HG03575 (cell line): ENCODE measurements at regions not wholly inside any gene's neighbourhood (a gene's known extent, or its start where the extent isn't known, plus 50 kb on each side); places are given as distances from the start of the nearest gene placed in this dataset.
A peak's percentile ranks its signal among the peaks of the same experiment; 100 is the strongest.

Experiments used
- ATAC-seq: cut with Tn5 transposase; IDR thresholded peaks from one replicate; pipeline ENCODE4 v1.9.1; 2021; ENCODE audit not compliant: unreplicated experiment, insufficient number of reproducible peaks, low FRiP score; ENCODE audit errors: extremely low read depth

DNA sequence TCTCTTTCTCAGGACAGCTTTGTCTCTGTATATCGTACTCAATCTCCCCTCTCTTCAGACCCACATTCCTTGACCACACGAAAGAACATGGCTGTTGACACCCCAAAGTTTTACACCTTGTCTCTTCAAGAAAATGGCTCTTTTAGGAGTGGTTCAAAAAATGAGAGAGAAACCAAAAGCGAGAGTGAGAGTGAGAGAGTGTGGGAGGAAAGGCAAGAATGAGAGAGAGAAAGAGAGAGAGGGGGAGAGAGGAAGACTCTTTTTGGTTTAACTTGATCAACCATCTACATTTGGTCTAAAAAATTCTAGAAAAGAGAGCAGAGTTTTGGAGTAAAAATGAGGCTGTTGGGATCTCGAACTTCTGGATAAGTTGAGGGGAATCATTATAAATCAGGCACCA lies 581.8 kb upstream of the WWC1 start:
- ATAC-seq, result peak; percentile 55

DNA sequence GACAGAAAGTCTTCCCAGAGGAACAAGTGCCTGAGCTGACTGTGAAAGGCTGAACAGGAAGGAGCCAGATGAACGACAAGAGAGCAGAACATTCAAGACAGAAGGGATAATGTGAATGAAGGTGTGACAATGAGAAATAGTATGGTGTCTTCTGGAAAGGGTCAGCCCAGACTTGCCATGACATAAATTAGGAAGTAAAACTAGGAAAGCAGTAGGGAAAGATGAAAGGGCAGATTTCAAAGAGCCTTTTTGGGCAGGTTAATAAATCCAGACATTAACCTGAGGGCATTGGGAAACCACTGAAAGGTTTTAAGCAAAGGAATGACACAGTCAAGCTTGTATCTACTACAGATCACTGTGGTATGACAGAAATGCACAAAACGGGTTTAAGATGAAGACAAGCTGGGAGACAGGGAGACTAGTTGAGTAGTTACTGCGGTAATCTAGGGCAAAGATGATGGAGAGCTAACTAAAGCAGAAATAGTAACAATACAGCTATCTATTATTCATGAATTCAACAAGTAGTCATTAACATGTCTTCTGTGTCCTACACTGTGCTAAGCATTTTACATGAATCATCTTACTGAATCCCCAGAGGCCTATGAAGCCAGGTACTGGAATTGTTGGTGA lies 580.9 kb upstream of the WWC1 start:
- ATAC-seq, result no peak

GRCh38 chr5:167712986-167713585 lies 578.4 kb upstream of the WWC1 start:
- ATAC-seq, result no peak

DNA sequence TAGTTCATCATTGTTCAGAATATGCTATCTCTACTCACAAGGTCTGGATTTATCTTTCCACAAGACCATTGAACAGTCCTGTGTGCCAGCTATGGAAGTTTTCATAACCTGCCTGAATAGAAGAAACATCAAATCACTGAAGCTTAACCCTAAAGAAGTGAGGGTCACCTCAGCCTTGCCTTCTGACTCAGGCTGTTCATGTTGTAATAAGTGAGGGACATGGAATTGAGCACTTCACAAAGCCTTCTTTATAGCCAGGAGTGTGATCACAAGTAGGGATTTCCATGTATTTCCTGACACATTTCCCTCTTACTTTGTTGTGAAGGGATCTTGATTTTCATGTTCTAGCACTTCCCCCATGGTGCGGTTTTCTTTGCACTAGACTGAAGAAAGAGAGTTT lies 577.5 kb upstream of the WWC1 start:
- ATAC-seq, result no peak

GRCh38 chr5:167716126-167716775 lies 575.2 kb upstream of the WWC1 start:
- ATAC-seq, result no peak

DNA sequence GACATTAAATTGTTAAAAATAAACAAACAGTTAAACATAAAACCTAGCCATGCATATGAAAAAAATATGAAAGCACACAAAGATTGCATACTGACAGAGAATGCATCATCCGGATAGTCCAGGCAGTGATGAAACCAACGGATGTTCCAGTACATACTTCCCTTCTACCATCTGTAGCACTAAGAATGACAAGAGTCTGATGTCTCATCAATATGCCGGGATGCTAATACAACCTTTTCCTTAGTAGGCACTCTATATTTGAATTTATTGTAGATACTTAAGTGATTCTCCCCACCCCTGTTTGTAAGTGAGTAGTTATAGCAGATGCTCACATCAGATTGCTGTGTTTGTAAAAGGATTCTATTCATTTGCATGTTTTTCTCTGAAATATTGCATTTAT lies 571.2 kb upstream of the WWC1 start:
- ATAC-seq, result no peak

DNA sequence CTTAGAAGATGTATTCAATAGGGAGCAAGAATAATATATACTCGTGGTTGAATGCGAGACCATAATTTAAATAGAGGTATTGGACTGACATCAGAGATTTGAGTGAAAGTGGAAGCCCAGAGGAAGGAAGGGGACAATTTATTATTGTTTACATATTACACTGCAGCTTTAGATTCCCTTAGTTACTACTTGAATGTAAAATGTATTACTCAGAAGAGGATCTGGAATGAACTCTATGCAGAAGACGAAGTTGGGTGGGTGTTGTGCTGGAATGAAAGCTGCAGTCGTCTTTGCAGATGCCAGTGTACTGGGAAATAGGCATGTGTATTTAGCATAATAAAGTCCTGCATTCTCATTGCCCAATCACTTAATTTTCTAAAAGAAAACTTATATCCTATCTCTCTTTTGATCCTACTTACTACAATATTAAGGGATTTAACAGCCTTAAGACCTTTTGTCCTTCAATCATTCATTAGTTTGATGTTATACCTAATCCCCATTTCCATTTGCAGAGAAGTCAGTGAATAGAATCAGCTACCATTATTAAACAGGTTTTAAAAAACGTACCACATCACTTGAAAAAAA lies 570.7 kb upstream of the WWC1 start:
- ATAC-seq, result no peak

DNA sequence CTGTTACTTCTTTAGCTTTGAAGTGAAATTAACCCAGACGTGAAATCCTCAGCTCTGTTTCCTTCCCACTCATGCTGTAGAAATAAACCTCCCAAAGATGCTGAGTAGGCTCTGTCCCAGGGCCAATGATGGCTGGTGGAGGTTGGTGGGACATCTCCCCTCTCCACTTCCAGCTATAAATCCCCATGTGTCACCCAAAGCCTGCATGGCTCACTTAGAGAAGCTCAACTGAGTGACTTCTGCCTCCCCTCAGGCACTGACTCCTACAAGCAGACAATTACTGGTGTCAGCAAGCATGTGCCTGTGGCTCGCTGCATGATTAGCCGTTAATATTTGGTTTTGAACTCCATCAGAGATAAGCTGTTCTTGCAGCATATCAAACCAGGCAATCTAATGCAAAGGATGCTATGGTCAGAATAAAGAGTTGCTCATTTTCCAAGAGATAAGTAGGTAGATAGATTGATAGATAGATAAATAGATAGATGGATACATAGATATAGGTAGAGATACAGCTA lies 569.5 kb upstream of the WWC1 start:
- ATAC-seq, result no peak

GRCh38 chr5:167723254-167723871 lies 568.1 kb upstream of the WWC1 start:
- peak; percentile 96 for ATAC-seq

GRCh38 chr5:167725264-167725663 lies 566.2 kb upstream of the WWC1 start:
- ATAC-seq, result no peak

DNA sequence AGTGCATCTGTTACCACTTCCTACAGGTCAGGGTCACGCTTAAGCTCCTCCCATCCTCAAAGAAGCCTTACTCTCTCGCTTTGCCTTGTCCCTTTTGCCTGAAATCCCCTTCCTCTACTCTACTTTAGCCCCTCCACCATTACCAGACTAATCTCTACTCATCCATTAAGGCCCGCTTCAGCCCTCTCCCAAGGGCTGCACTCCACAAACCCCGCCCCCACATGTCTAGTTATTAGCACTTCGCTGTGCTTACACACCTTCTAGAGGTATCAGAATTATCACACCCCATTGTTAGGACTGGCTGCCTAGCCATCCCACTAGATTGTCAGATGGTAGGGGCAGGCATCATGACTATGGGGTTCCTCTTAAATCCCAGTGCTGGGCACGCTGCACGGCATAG lies 565.7 kb upstream of the WWC1 start:
- ATAC-seq, result no peak

GRCh38 chr5:167726642-167727041 lies 564.8 kb upstream of the WWC1 start:
- no peak for ATAC-seq

DNA sequence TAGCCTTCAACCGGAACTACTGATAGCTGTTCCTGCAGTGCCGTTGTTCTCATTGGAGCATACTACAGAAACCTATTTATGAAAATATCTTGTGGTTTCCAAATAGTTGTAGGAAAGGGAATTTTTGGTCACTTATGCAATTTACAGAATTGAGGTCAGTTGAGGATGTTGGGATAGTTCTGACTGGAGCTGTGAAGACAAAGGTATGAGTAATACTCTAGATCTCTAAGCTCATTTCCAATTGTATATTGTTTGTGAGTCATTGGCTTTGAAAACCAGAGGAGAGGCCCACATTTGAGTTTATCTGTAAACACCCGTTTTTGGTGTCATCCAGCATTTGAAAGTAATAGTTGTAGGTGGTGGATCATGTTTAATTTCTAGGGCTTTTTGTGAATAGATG lies 561.3 kb upstream of the WWC1 start:
- no peak for ATAC-seq

DNA sequence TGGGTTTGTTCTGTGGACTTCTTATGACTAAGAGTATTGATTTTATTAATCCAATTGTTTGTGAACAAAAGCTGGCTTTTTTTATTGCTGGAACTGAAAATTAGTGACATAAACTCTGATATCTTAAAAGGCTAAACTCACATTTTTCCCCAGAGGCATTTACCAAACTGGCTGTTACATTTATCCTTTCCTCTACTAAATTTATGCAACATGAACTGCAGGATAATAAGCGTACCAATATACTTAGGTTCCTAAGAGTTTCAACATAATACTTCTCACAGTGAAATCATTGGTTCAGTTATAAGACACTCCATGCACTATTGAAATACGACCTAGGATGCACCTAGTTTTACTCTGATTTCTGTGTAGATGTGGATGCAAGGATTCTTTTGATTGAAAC lies 560.8 kb upstream of the WWC1 start:
- ATAC-seq, result no peak

- no peak for ATAC-seq
These were observed 559.5 kb upstream of the WWC1 start for GRCh38 chr5:167731951-167732350.

GRCh38 chr5:167732499-167732898 lies 558.9 kb upstream of the WWC1 start:
- no peak for ATAC-seq

DNA sequence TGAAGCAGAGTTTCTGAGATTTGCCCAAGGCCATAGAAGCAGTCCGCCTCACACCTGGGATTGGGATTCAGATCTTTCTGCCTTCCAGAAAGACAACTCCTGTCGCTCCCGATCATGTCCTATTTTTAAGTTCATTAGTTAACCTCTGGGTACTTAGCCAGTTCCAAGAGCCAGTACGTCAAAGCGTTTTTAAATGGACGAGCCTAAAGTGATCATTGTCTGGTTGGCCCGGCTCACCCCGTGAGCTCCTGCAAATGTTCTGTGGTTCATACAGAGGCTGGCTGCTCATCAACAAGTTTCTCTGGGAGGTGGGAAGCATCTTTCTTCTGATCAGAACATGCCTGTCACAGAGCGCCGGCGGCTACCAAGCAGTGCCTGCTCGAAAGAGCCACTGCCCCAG lies 554.5 kb upstream of the WWC1 start:
- no peak for ATAC-seq

DNA sequence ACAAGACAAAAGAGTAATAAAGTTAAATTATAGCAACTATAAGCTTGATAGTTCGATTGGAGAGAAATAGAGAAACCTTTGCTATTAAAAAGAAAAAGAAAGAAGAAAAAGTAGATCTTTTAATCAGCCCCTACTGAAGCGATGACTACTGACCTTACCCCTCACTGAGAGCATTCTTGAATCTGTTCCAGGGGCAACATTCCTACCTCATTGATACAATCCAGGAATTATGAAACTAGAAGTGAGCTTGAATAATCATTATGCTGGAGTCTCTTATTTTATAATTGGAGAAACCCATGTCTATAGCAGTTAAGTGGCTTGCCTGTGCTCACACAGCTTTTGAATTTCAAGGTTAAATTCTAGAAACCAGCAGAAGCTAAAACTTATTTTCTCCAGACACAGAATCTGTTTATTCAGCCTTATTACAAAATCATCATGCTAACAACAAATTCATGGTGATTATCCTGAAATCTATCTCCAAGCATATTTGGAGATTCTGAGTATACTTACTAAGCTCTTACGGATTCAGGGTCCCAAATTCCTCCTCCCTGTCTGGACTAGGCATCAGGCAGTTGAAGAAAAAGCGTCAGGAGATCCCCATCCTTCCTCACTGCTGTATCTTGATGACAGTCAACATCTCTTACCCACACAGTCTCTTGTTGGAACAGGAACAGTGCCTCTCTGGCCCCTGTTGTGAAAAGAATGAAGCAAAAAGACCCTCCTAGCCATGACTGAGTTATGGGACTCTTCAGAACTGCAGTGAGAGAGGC lies 547.6 kb upstream of the WWC1 start:
- no peak for ATAC-seq

DNA sequence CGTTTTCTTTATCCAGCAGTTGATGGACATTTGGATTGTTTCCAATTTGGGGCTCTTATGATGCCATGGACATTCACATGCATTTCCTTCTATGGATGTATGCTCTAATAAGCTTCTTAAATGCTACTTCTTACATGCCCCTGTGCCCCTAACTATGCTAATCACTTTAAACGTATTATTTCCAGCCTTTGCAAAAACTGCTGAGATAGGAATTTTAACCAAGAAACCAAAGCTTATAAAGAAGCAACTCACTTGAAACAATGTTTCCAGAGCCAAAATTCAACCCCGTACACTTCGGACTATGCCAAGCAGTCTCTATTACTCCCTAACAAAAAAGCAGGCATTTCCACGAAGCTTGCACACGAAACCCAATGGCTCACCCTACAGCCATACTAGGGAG lies 545.6 kb upstream of the WWC1 start:
- no peak for ATAC-seq
